Smooth muscle cell (in vitro differentiated cells): ENCODE measurements at regions not wholly inside any gene's neighbourhood (a gene's known extent, or its start where the extent isn't known, plus 50 kb on each side); places are given as distances from the start of the nearest gene placed in this dataset.
A peak's percentile ranks its signal among the peaks of the same experiment; 100 is the strongest.

Experiments used
- DNase-seq: peaks from one replicate; lab custom pipeline; 2025; ENCODE audit not compliant: unreplicated experiment; lab: John Stamatoyannopoulos, UW
- H2AFZ ChIP-seq: fragments of 200-600 bp; sonication (generic); 2 replicates; pipeline ENCODE4 v1.6.0; 2016; ENCODE audit warnings: antibody characterized with exemption, low read depth, mild to moderate bottlenecking
- H3F3A ChIP-seq: fragments of 200-600 bp; sonication (generic); 2 replicates; pipeline ENCODE4 v1.6.0; 2017; ENCODE audit warnings: antibody characterized with exemption, low read depth
- H3K27ac ChIP-seq: fragments of 200-600 bp; sonication (generic); 2 replicates; pipeline ENCODE4 v1.5.1; 2016; ENCODE audit warnings: low read depth, mild to moderate bottlenecking
- H3K27me3 ChIP-seq: fragments of 200-600 bp; sonication (generic); 2 replicates; pipeline ENCODE4 v1.6.1; 2016; ENCODE audit warnings: low read depth, mild to moderate bottlenecking
- H3K36me3 ChIP-seq: fragments of 200-600 bp; sonication (generic); 2 replicates; pipeline ENCODE4 v1.5.1; 2016; ENCODE audit warnings: low read depth
- H3K4me1 ChIP-seq: fragments of 200-600 bp; sonication (generic); 2 replicates; pipeline ENCODE4 v1.5.1; 2016; ENCODE audit warnings: low read depth
- H3K4me2 ChIP-seq: fragments of 200-600 bp; sonication (generic); 2 replicates; pipeline ENCODE4 v1.6.0; 2016; ENCODE audit warnings: mild to moderate bottlenecking
- H3K4me3 ChIP-seq: fragments of 200-600 bp; sonication (generic); 2 replicates; pipeline ENCODE4 v1.5.1; 2016; ENCODE audit warnings: mild to moderate bottlenecking
- H3K79me2 ChIP-seq: fragments of 200-600 bp; sonication (generic); 2 replicates; pipeline ENCODE4 v1.6.0; 2016; ENCODE audit warnings: low read depth, mild to moderate bottlenecking
- H3K9ac ChIP-seq: fragments of 200-600 bp; sonication (generic); 2 replicates; pipeline ENCODE4 v1.6.0; 2016; ENCODE audit warnings: low read depth
- H3K9me3 ChIP-seq: fragments of 200-600 bp; sonication (generic); replicated peaks from 2 replicates; pipeline ENCODE4 v1.5.1; 2016; ENCODE audit warnings: low read depth
- H4K20me1 ChIP-seq: fragments of 200-600 bp; sonication (generic); 2 replicates; pipeline ENCODE4 v1.6.0; 2016; ENCODE audit warnings: low read depth
- CTCF ChIP-seq: fragments of 200-600 bp; sonication (generic); IDR thresholded peaks from 2 replicates; pipeline ENCODE4 v1.5.1; 2017; ENCODE audit warnings: borderline replicate concordance, mild to moderate bottlenecking, antibody characterized with exemption; ENCODE audit not compliant: insufficient read depth, poor library complexity, severe bottlenecking
- WGBS: methylation state at CpG from one replicate; pipeline ENCODE4 v1.1.7; 2016; ENCODE audit warnings: low lambda C conversion rate; 5-methylcytosine and 5-hydroxymethylcytosine counted together

- Histone ChIP-seq H3K4me2 (no peak overlapping the region), H3K79me2 (no peaks in the 10 kb centered on the region), H3K9ac (no peak overlapping the region), H3K4me3 (no peak overlapping the region), H3F3A (peaks cover under 1% of the 10 kb centered on the region), H3K27me3 (no peaks in the 10 kb centered on the region), H3K27ac (no peak overlapping the region), H4K20me1 (no peaks in the 10 kb centered on the region), H3K9me3 (no peaks in the 10 kb centered on the region), H2AFZ (no peak overlapping the region), H3K36me3 (no peaks in the 10 kb centered on the region), H3K4me1 (no peaks in the 10 kb centered on the region)
- no peak for DNase-seq
- no peak for TF ChIP-seq CTCF
- 89% methylated on average over 1 of the region's 1 CpG for WGBS
These were observed 2228.2 kb upstream of the WWC1 start for GRCh38 chr5:166063261-166063660.

GRCh38 chr5:166068547-166069335, 2222.7 kb upstream of the WWC1 start:
- no peak for DNase-seq
- no peak overlapping the region for H2AFZ ChIP-seq
- peak overlapping the region; percentile 85 for H3K27ac ChIP-seq
- no peaks in the 10 kb centered on the region for H3K27me3 ChIP-seq
- H3K9ac ChIP-seq, result peak overlapping the region; percentile 52
- H3K36me3 ChIP-seq, result no peaks in the 10 kb centered on the region
- H4K20me1 ChIP-seq, result no peaks in the 10 kb centered on the region
- H3K4me2 ChIP-seq, result peak overlapping the region; percentile 60
- 66% methylated on average over 9 of the region's 9 CpGs for WGBS
- TF ChIP-seq CTCF, result no peak
- peaks cover 5% of the 10 kb centered on the region for H3F3A ChIP-seq
- no peaks in the 10 kb centered on the region for H3K79me2 ChIP-seq
- H3K4me1 ChIP-seq, result peaks cover 37% of the 10 kb centered on the region
- no peak overlapping the region for H3K4me3 ChIP-seq
- H3K9me3 ChIP-seq, result no peaks in the 10 kb centered on the region

GRCh38 chr5:166073901-166074581, 2217.4 kb upstream of the WWC1 start:
- no peak overlapping the region for H3K4me2 ChIP-seq
- H3K4me3 ChIP-seq, result no peak overlapping the region
- no peaks in the 10 kb centered on the region for H3K36me3 ChIP-seq
- no peak overlapping the region for H2AFZ ChIP-seq
- 32% methylated on average over 6 of the region's 6 CpGs for WGBS
- no peak overlapping the region for H3K27ac ChIP-seq
- H3F3A ChIP-seq, result no peaks in the 10 kb centered on the region
- H3K9ac ChIP-seq, result no peak overlapping the region
- no peak for DNase-seq
- no peaks in the 10 kb centered on the region for H3K9me3 ChIP-seq
- H3K4me1 ChIP-seq, result peaks cover 38% of the 10 kb centered on the region
- no peaks in the 10 kb centered on the region for H4K20me1 ChIP-seq
- TF ChIP-seq CTCF, result no peak
- no peaks in the 10 kb centered on the region for H3K27me3 ChIP-seq
- H3K79me2 ChIP-seq, result no peaks in the 10 kb centered on the region
